Stomach (tissue), 8 donors: ENCODE measurements at regions not wholly inside any gene's neighbourhood (a gene's known extent, or its start where the extent isn't known, plus 50 kb on each side); places are given as distances from the start of the nearest gene placed in this dataset.
"Not testable (repeated sequence)": the region's sequence is repeated elsewhere in the genome, so short reads cannot be mapped to it uniquely, and the experiment has no call there.

ENCODE experiments used
- DNase-seq, 2 donors: peaks; one replicate each; pipeline versions ENCODE4 v3.0.0 to v3.0.0-alpha.2; 2013 to 2019
- H3K27ac ChIP-seq, 5 donors: fragments of 200-600 bp in 4 of 5; sonication (generic) in 4 of 5; one replicate each; pipeline ENCODE4 v1.5.1; 2013 to 2019; ENCODE audit warnings: mild to moderate bottlenecking in 1 of 5, moderate library complexity in 1 of 5
- H3K27me3 ChIP-seq, 3 donors: fragments of 200-600 bp; sonication (generic); one replicate each; pipeline ENCODE4 v1.5.1; 2017 to 2019; ENCODE audit warnings: mixed run types in 1 of 3
- H3K36me3 ChIP-seq, 4 donors: fragments of 200-600 bp; sonication (generic); 1 replicate in 3 of 4; 2 replicates in 1 of 4; pipeline ENCODE4 v1.5.1; 2016 to 2019
- H3K4me1 ChIP-seq, 4 donors: fragments of 200-600 bp; sonication (generic); one replicate each; pipeline ENCODE4 v1.5.1; 2016 to 2019
- H3K4me3 ChIP-seq, 4 donors: fragments of 200-600 bp; sonication (generic) in 3 of 4; one replicate each; pipeline ENCODE4 v1.5.1; 2016 to 2019; ENCODE audit warnings: mild to moderate bottlenecking in 1 of 4
- H3K9me3 ChIP-seq, 4 donors: fragments of 200-600 bp; sonication (generic); one replicate each; pipeline ENCODE4 v1.5.1; 2016 to 2019
- CTCF ChIP-seq, 7 experiments: fragments of 450-650 bp in 4 of 7; fragments of 200-600 bp in 3 of 7; sonication (generic) in 3 of 7; IDR thresholded peaks; one replicate each; pipeline ENCODE4 v1.5.1; 2016 to 2019; ENCODE audit warnings: antibody characterized with exemption in 7 of 7, control low read depth in 2 of 7, mild to moderate bottlenecking in 1 of 7
- EP300 ChIP-seq: sonication (generic); formaldehyde crosslinking; IDR thresholded peaks from one replicate; pipeline ENCODE4 v1.6.1; 2017; ENCODE audit warnings: antibody characterized with exemption
- POLR2A ChIP-seq, 4 donors: fragments of 450-650 bp; IDR thresholded peaks; one replicate each; pipeline ENCODE4 v1.6.1; 2016; ENCODE audit warnings: antibody characterized with exemption in 4 of 4, control low read depth in 2 of 4, mild to moderate bottlenecking in 1 of 4, moderate library complexity in 1 of 4
- POLR2AphosphoS5 ChIP-seq, 3 donors: sonication (generic); formaldehyde crosslinking; IDR thresholded peaks; one replicate each; pipeline ENCODE4 v1.6.1; 2016; ENCODE audit warnings: antibody characterized with exemption in 3 of 3
- WGBS, 5 donors: extraction: QIAGEN DNeasy Blood & Tissue Kit in 3 of 5; methylation state at CpG; one replicate each; pipeline versions ENCODE4 v1.1.5 to v1.1.7; 2013 to 2018; 5-methylcytosine and 5-hydroxymethylcytosine counted together
- intact Hi-C: fragments of 100-400 bp; cut with DNase I; formaldehyde crosslinking; loops from one replicate; pipeline ENCODE4 v1.15.1; 2023; ENCODE audit warnings: low total_unique reads
- donor health status: healthy with polysubstance abuse.
- donor health status: Bipolar disorder and iron deficiency.
- donor health status: healthy.

- DNase-seq = no peak
- no peaks in the 10 kb centered on the region for H3K27me3 ChIP-seq
- H3K27ac ChIP-seq = no peak overlapping the region
- WGBS, 5 donors = 92 to 95% (median 93%) methylated on average over 12 of the region's 12 CpGs
- no peaks in the 10 kb centered on the region for H3K4me1 ChIP-seq
- no peak overlapping the region for H3K4me3 ChIP-seq
- no peaks in the 10 kb centered on the region for H3K36me3 ChIP-seq
- peaks cover 0 to 10% (median 4%) of the 10 kb centered on the region in 4 donors for H3K9me3 ChIP-seq
- TF ChIP-seq CTCF (IDR thresholded peaks at IDR 0.05) (no peak), POLR2A (IDR thresholded peaks at IDR 0.05) (no peak), EP300 (no peak), POLR2AphosphoS5 (IDR thresholded peaks at IDR 0.05) (no peak)
- intact Hi-C loops = no loop called here
Observed at GRCh38 chr4:189001283-189001970, 862.2 kb downstream of the TRIML1 start.

GRCh38 chr4:189001971-189002450 lies 862.8 kb downstream of the TRIML1 start:
- no peak overlapping the region for H3K4me3 ChIP-seq
- TF ChIP-seq POLR2AphosphoS5 (IDR thresholded peaks at IDR 0.05) (no peak), CTCF (IDR thresholded peaks at IDR 0.05) (no peak), POLR2A (IDR thresholded peaks at IDR 0.05) (no peak), EP300 (no peak)
- H3K4me1 ChIP-seq = no peaks in the 10 kb centered on the region
- H3K27me3 ChIP-seq = no peaks in the 10 kb centered on the region
- H3K9me3 ChIP-seq = peaks cover 0 to 10% (median 4%) of the 10 kb centered on the region in 4 donors
- intact Hi-C loops = no loop called here
- WGBS, 5 donors = 95 to 97% (median 96%) methylated on average over 11 to 15 of the region's 15 CpGs
- no peaks in the 10 kb centered on the region for H3K36me3 ChIP-seq
- no peak for DNase-seq
- H3K27ac ChIP-seq = no peak overlapping the region

GRCh38 chr4:189002475-189002874 lies 863.2 kb downstream of the TRIML1 start:
- TF ChIP-seq POLR2AphosphoS5 (IDR thresholded peaks at IDR 0.05) = no peak
- no peak for TF ChIP-seq EP300
- no peak for TF ChIP-seq CTCF (IDR thresholded peaks at IDR 0.05)
- no peak for TF ChIP-seq POLR2A (IDR thresholded peaks at IDR 0.05)
- Histone ChIP-seq H3K36me3 (no peaks in the 10 kb centered on the region), H3K27ac (no peak overlapping the region), H3K9me3 (peaks cover 0 to 10% (median 4%) of the 10 kb centered on the region in 4 donors), H3K27me3 (no peaks in the 10 kb centered on the region), H3K4me3 (no peak overlapping the region), H3K4me1 (no peaks in the 10 kb centered on the region)
- intact Hi-C loops = no loop called here
- DNase-seq = no peak
- 94 to 98% (median 94%) methylated on average over 8 to 10 of the region's 10 CpGs for WGBS, 5 donors

GRCh38 chr4:189010452-189011217 lies 871.4 kb downstream of the TRIML1 start:
- H3K36me3 ChIP-seq, H3K27me3 ChIP-seq: not testable (repeated sequence)

More at GRCh38 chr4:189010452-189011217, 871.4 kb downstream of the TRIML1 start:
- DNase-seq, H3K9me3 ChIP-seq, H3K4me3 ChIP-seq, H3K4me1 ChIP-seq, H3K27ac ChIP-seq, intact Hi-C loops: not testable (repeated sequence)
- WGBS, 5 donors = 83 to 91% (median 87%) methylated on average over 22 to 24 of the region's 27 CpGs
